ENCODE measurements at regions not wholly inside any gene's neighbourhood (a gene's known extent, or its start where the extent isn't known, plus 50 kb on each side); places are given as distances from the start of the nearest gene placed in this dataset.
A peak's percentile ranks its signal among the peaks of the same experiment; 100 is the strongest.

DNA sequence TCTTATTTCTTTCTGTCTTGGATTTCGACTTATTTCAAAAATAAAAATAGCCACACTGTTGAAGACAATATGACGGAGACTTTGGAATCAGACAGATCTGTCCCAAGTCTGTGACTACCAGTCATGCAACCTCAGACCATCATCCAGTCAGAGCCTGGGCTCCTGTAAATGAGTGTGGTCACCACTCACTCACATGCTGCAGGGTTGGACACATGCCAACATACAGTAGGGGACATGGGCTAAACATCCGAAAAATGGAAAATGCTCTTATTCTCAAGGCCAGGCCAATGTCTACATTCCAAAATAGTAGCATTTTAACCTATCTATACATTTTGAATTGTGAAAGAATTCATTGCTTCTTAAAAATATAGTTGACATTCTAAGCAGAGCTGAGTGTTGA lies 75.5 kb upstream of the EDNRB start:
- H3K27ac ChIP-seq (ENCODE audit: low read depth) = no peak overlapping the region
- Mint-ChIP-seq H3K27ac (no peak overlapping the region), H3K36me3 (ENCODE audit: low read depth) (peaks cover 7% of the 10 kb centered on the region; the same call in 2 of the 3 replicates)

More for the DNA sequence above, 75.5 kb upstream of the EDNRB start:
- Mint-ChIP-seq H3K4me1 (0 out of 3 replicates have a peak, but pooled peaks cover 7% of the 10 kb centered on the region), H3K27me3 (ENCODE audit: insufficient read depth, low read depth, poor library complexity) (no peaks in the 10 kb centered on the region), H3K4me3 (no peak overlapping the region), H3K9me3 (peaks cover 13% of the 10 kb centered on the region; the same call in 2 of the 3 replicates)
- H3K4me2 ChIP-seq = no peak overlapping the region
- TF ChIP-seq ZNF331 (CRISPR knock-in tag; IDR thresholded peaks at IDR 0.05; ENCODE audit: low read depth) (no peak), ZNF114 (CRISPR knock-in tag; IDR thresholded peaks at IDR 0.05) (no peak), EZH2phosphoT487 (IDR thresholded peaks at IDR 0.05; ENCODE audit: unreplicated experiment) (no peak), NANOG (IDR thresholded peaks at IDR 0.05; ENCODE audit: borderline replicate concordance) (no peak), CREB1 (CRISPR knock-in tag; IDR thresholded peaks at IDR 0.05; ENCODE audit: low read depth) (no peak), STAT1 (IDR thresholded peaks at IDR 0.05; ENCODE audit: unreplicated experiment) (no peak), EZH2 (IDR thresholded peaks at IDR 0.05; ENCODE audit: low read depth, unreplicated experiment) (no peak), JUNB (IDR thresholded peaks at IDR 0.05; ENCODE audit: unreplicated experiment) (no peak), POLR2AphosphoS5 (IDR thresholded peaks at IDR 0.05; ENCODE audit: low read depth) (no peak)
- TF ChIP-seq, protein P1, sequence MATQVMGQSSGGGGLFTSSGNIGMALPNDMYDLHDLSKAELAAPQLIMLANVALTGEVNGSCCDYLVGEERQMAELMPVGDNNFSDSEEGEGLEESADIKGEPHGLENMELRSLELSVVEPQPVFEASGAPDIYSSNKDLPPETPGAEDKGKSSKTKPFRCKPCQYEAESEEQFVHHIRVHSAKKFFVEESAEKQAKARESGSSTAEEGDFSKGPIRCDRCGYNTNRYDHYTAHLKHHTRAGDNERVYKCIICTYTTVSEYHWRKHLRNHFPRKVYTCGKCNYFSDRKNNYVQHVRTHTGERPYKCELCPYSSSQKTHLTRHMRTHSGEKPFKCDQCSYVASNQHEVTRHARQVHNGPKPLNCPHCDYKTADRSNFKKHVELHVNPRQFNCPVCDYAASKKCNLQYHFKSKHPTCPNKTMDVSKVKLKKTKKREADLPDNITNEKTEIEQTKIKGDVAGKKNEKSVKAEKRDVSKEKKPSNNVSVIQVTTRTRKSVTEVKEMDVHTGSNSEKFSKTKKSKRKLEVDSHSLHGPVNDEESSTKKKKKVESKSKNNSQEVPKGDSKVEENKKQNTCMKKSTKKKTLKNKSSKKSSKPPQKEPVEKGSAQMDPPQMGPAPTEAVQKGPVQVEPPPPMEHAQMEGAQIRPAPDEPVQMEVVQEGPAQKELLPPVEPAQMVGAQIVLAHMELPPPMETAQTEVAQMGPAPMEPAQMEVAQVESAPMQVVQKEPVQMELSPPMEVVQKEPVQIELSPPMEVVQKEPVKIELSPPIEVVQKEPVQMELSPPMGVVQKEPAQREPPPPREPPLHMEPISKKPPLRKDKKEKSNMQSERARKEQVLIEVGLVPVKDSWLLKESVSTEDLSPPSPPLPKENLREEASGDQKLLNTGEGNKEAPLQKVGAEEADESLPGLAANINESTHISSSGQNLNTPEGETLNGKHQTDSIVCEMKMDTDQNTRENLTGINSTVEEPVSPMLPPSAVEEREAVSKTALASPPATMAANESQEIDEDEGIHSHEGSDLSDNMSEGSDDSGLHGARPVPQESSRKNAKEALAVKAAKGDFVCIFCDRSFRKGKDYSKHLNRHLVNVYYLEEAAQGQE (IDR thresholded peaks at IDR 0.05; ENCODE audit: unreplicated experiment) = no peak
- TF ChIP-seq, protein P2, sequence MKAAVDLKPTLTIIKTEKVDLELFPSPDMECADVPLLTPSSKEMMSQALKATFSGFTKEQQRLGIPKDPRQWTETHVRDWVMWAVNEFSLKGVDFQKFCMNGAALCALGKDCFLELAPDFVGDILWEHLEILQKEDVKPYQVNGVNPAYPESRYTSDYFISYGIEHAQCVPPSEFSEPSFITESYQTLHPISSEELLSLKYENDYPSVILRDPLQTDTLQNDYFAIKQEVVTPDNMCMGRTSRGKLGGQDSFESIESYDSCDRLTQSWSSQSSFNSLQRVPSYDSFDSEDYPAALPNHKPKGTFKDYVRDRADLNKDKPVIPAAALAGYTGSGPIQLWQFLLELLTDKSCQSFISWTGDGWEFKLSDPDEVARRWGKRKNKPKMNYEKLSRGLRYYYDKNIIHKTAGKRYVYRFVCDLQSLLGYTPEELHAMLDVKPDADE (IDR thresholded peaks at IDR 0.05) = no peak
- TF ChIP-seq, protein P3, sequence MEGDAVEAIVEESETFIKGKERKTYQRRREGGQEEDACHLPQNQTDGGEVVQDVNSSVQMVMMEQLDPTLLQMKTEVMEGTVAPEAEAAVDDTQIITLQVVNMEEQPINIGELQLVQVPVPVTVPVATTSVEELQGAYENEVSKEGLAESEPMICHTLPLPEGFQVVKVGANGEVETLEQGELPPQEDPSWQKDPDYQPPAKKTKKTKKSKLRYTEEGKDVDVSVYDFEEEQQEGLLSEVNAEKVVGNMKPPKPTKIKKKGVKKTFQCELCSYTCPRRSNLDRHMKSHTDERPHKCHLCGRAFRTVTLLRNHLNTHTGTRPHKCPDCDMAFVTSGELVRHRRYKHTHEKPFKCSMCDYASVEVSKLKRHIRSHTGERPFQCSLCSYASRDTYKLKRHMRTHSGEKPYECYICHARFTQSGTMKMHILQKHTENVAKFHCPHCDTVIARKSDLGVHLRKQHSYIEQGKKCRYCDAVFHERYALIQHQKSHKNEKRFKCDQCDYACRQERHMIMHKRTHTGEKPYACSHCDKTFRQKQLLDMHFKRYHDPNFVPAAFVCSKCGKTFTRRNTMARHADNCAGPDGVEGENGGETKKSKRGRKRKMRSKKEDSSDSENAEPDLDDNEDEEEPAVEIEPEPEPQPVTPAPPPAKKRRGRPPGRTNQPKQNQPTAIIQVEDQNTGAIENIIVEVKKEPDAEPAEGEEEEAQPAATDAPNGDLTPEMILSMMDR (conservative IDR thresholded peaks at IDR 0.05; ENCODE audit: low read depth in 2 of 2) = no peak
- TF ChIP-seq, protein P4, sequence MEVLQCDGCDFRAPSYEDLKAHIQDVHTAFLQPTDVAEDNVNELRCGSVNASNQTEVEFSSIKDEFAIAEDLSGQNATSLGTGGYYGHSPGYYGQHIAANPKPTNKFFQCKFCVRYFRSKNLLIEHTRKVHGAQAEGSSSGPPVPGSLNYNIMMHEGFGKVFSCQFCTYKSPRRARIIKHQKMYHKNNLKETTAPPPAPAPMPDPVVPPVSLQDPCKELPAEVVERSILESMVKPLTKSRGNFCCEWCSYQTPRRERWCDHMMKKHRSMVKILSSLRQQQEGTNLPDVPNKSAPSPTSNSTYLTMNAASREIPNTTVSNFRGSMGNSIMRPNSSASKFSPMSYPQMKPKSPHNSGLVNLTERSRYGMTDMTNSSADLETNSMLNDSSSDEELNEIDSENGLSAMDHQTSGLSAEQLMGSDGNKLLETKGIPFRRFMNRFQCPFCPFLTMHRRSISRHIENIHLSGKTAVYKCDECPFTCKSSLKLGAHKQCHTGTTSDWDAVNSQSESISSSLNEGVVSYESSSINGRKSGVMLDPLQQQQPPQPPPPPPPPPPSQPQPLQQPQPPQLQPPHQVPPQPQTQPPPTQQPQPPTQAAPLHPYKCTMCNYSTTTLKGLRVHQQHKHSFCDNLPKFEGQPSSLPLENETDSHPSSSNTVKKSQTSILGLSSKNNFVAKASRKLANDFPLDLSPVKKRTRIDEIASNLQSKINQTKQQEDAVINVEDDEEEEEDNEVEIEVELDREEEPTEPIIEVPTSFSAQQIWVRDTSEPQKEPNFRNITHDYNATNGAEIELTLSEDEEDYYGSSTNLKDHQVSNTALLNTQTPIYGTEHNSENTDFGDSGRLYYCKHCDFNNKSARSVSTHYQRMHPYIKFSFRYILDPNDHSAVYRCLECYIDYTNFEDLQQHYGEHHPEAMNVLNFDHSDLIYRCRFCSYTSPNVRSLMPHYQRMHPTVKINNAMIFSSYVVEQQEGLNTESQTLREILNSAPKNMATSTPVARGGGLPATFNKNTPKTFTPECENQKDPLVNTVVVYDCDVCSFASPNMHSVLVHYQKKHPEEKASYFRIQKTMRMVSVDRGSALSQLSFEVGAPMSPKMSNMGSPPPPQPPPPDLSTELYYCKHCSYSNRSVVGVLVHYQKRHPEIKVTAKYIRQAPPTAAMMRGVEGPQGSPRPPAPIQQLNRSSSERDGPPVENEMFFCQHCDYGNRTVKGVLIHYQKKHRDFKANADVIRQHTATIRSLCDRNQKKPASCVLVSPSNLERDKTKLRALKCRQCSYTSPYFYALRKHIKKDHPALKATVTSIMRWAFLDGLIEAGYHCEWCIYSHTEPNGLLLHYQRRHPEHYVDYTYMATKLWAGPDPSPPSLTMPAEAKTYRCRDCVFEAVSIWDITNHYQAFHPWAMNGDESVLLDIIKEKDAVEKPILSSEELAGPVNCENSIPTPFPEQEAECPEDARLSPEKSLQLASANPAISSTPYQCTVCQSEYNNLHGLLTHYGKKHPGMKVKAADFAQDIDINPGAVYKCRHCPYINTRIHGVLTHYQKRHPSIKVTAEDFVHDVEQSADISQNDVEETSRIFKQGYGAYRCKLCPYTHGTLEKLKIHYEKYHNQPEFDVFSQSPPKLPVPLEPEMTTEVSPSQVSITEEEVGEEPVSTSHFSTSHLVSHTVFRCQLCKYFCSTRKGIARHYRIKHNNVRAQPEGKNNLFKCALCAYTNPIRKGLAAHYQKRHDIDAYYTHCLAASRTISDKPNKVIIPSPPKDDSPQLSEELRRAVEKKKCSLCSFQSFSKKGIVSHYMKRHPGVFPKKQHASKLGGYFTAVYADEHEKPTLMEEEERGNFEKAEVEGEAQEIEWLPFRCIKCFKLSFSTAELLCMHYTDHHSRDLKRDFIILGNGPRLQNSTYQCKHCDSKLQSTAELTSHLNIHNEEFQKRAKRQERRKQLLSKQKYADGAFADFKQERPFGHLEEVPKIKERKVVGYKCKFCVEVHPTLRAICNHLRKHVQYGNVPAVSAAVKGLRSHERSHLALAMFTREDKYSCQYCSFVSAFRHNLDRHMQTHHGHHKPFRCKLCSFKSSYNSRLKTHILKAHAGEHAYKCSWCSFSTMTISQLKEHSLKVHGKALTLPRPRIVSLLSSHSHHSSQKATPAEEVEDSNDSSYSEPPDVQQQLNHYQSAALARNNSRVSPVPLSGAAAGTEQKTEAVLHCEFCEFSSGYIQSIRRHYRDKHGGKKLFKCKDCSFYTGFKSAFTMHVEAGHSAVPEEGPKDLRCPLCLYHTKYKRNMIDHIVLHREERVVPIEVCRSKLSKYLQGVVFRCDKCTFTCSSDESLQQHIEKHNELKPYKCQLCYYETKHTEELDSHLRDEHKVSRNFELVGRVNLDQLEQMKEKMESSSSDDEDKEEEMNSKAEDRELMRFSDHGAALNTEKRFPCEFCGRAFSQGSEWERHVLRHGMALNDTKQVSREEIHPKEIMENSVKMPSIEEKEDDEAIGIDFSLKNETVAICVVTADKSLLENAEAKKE (CRISPR knock-in tag; IDR thresholded peaks at IDR 0.05) = no peak
- no peaks in the 10 kb centered on the region for H4K20me1 ChIP-seq (replicated peaks; ENCODE audit: insufficient read depth)
- H2AFZ ChIP-seq = 0 out of 2 replicates have a peak overlapping the region, but pooled peaks have one; percentile 18
- no peaks in the 10 kb centered on the region for H3K9me2 ChIP-seq (ENCODE audit: insufficient read depth)
- no peaks in the 10 kb centered on the region for H3K4me1 ChIP-seq (ENCODE audit: insufficient read depth)
- no peak overlapping the region for H3K4me3 ChIP-seq
- no peaks in the 10 kb centered on the region for H3K27me3 ChIP-seq (ENCODE audit: insufficient read depth)
- DNase-seq (ENCODE audit: low spot score) (no peak), ATAC-seq (no peak)
- H3K36me3 ChIP-seq (ENCODE audit: insufficient read depth) = no peaks in the 10 kb centered on the region
- H3F3A ChIP-seq (replicated peaks; ENCODE audit: low read depth) = no peaks in the 10 kb centered on the region
- H3K79me2 ChIP-seq (replicated peaks; ENCODE audit: insufficient read depth) = no peaks in the 10 kb centered on the region

Data from GM23338 (cell line).